ENCODE measurements at regions not wholly inside any gene's neighbourhood (a gene's known extent, or its start where the extent isn't known, plus 50 kb on each side); places are given as distances from the start of the nearest gene placed in this dataset.

DNA sequence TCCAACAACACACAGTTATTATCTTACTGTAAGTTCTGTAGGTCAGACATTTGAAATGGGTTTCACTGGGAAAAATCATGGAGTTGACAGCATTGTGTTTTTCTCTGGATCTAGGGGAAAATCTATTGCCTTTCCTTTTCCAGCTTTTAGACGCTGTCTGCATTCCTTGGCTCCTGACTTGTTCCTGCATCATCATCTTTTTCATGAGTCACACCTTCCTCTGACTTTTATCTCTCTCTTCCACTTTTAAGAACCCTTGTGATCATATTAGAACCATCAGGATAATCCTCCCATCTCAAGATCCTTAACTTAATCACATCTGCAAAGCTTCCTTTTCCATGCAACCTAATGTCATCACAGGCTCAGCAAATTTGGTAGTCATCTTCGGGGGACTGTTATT lies 1454.8 kb downstream of the RPA4 start:
- TF ChIP-seq, protein P1, sequence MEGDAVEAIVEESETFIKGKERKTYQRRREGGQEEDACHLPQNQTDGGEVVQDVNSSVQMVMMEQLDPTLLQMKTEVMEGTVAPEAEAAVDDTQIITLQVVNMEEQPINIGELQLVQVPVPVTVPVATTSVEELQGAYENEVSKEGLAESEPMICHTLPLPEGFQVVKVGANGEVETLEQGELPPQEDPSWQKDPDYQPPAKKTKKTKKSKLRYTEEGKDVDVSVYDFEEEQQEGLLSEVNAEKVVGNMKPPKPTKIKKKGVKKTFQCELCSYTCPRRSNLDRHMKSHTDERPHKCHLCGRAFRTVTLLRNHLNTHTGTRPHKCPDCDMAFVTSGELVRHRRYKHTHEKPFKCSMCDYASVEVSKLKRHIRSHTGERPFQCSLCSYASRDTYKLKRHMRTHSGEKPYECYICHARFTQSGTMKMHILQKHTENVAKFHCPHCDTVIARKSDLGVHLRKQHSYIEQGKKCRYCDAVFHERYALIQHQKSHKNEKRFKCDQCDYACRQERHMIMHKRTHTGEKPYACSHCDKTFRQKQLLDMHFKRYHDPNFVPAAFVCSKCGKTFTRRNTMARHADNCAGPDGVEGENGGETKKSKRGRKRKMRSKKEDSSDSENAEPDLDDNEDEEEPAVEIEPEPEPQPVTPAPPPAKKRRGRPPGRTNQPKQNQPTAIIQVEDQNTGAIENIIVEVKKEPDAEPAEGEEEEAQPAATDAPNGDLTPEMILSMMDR (IDR thresholded peaks at IDR 0.05) = no peak
- no peak for TF ChIP-seq POLR2A (IDR thresholded peaks at IDR 0.05)
